Stimulated activated effector memory CD8-positive, alpha-beta T cell treated with anti-CD3 and anti-CD28 coated beads, Interleukin-12 subunit alpha, Interleukin-12 subunit beta, amount 100 ng/mL, for 72 hours (primary cell): ENCODE measurements at regions not wholly inside any gene's neighbourhood (a gene's known extent, or its start where the extent isn't known, plus 50 kb on each side); places are given as distances from the start of the nearest gene placed in this dataset.

ENCODE experiments used
- ATAC-seq: fragments of 150-1000 bp; cut with Tn5 transposase; 2 replicates; pipeline ENCODE4 v1.10.0; 2021
- DNase-seq, 2 donors: peaks; one replicate each; pipeline ENCODE4 v3.0.0; 2021 to 2022; ENCODE audit warnings: low spot score in 2 of 2
- H3K27ac Mint-ChIP-seq: one replicate; pipeline ENCODE4 v1.8.0; 2022; ENCODE audit warnings: mild to moderate bottlenecking, mixed read lengths
- H3K36me3 Mint-ChIP-seq: one replicate; pipeline ENCODE4 v1.8.0; 2022; ENCODE audit warnings: mild to moderate bottlenecking, mixed read lengths
- H3K4me1 Mint-ChIP-seq: one replicate; pipeline ENCODE4 v1.8.0; 2022; ENCODE audit warnings: mixed read lengths
- H3K4me3 Mint-ChIP-seq: one replicate; pipeline ENCODE4 v1.8.0; 2022; ENCODE audit warnings: mild to moderate bottlenecking, mixed read lengths
- H3K9me3 Mint-ChIP-seq: one replicate; pipeline ENCODE4 v1.8.0; 2022; ENCODE audit warnings: mixed read lengths

GRCh38 chr16:49036126-49036525 is 245.5 kb downstream of the CBLN1 start:
- H3K9me3 Mint-ChIP-seq = peaks cover 5% of the 10 kb centered on the region
- DNase-seq = no peak
- H3K4me1 Mint-ChIP-seq = no peaks in the 10 kb centered on the region
- H3K4me3 Mint-ChIP-seq = no peak overlapping the region
- H3K36me3 Mint-ChIP-seq = no peaks in the 10 kb centered on the region
- no peak for ATAC-seq
- no peak overlapping the region for H3K27ac Mint-ChIP-seq

- Mint-ChIP-seq H3K36me3 (no peaks in the 10 kb centered on the region), H3K9me3 (peaks cover 14% of the 10 kb centered on the region), H3K4me1 (no peaks in the 10 kb centered on the region), H3K27ac (no peak overlapping the region), H3K4me3 (no peak overlapping the region)
- ATAC-seq = no peak
- DNase-seq = no peak
Observed at GRCh38 chr16:49027420-49027819, 254.2 kb downstream of the CBLN1 start.

GRCh38 chr16:49026566-49027181 is 255.0 kb downstream of the CBLN1 start:
- DNase-seq (no peak), ATAC-seq (no peak)
- Mint-ChIP-seq H3K4me3 (no peak overlapping the region), H3K27ac (no peak overlapping the region), H3K36me3 (no peaks in the 10 kb centered on the region), H3K9me3 (peaks cover 12% of the 10 kb centered on the region), H3K4me1 (no peaks in the 10 kb centered on the region)

GRCh38 chr16:49024896-49025295 is 256.7 kb downstream of the CBLN1 start:
- Mint-ChIP-seq H3K36me3 (no peaks in the 10 kb centered on the region), H3K4me3 (no peak overlapping the region), H3K4me1 (no peaks in the 10 kb centered on the region), H3K9me3 (peaks cover 9% of the 10 kb centered on the region), H3K27ac (no peak overlapping the region)
- ATAC-seq = no peak
- DNase-seq = no peak

GRCh38 chr16:49024016-49024415 is 257.6 kb downstream of the CBLN1 start:
- DNase-seq = no peak
- peaks cover 9% of the 10 kb centered on the region for H3K9me3 Mint-ChIP-seq
- H3K27ac Mint-ChIP-seq = no peak overlapping the region
- no peak for ATAC-seq
- H3K4me3 Mint-ChIP-seq = no peak overlapping the region
- no peaks in the 10 kb centered on the region for H3K4me1 Mint-ChIP-seq
- no peaks in the 10 kb centered on the region for H3K36me3 Mint-ChIP-seq

GRCh38 chr16:49023050-49023449 is 258.6 kb downstream of the CBLN1 start:
- Mint-ChIP-seq H3K36me3 (no peaks in the 10 kb centered on the region), H3K4me3 (no peak overlapping the region), H3K4me1 (no peaks in the 10 kb centered on the region), H3K9me3 (peaks cover 9% of the 10 kb centered on the region), H3K27ac (no peak overlapping the region)
- ATAC-seq (no peak), DNase-seq (no peak)

- H3K27ac Mint-ChIP-seq = no peak overlapping the region
- peaks cover 9% of the 10 kb centered on the region for H3K9me3 Mint-ChIP-seq
- no peak overlapping the region for H3K4me3 Mint-ChIP-seq
- H3K36me3 Mint-ChIP-seq = no peaks in the 10 kb centered on the region
- DNase-seq (no peak), ATAC-seq (no peak)
- no peaks in the 10 kb centered on the region for H3K4me1 Mint-ChIP-seq
Observed at GRCh38 chr16:49022351-49022963, 259.2 kb downstream of the CBLN1 start.

- no peak for DNase-seq
- no peak for ATAC-seq
Observed at GRCh38 chr16:49021136-49021535, 260.5 kb downstream of the CBLN1 start.

GRCh38 chr16:49020436-49020835 is 261.2 kb downstream of the CBLN1 start:
- peaks cover 1% of the 10 kb centered on the region for H3K9me3 Mint-ChIP-seq
- DNase-seq (no peak), ATAC-seq (no peak)
- H3K4me3 Mint-ChIP-seq = no peak overlapping the region
- H3K4me1 Mint-ChIP-seq = no peaks in the 10 kb centered on the region
- H3K36me3 Mint-ChIP-seq = no peaks in the 10 kb centered on the region
- H3K27ac Mint-ChIP-seq = no peak overlapping the region

More at GRCh38 chr16:49021136-49021535, 260.5 kb downstream of the CBLN1 start:
- Mint-ChIP-seq H3K9me3 (peaks cover 3% of the 10 kb centered on the region), H3K4me1 (no peaks in the 10 kb centered on the region), H3K36me3 (no peaks in the 10 kb centered on the region), H3K27ac (no peak overlapping the region), H3K4me3 (no peak overlapping the region)

- Mint-ChIP-seq H3K4me3 (no peak overlapping the region), H3K4me1 (no peaks in the 10 kb centered on the region), H3K9me3 (no peaks in the 10 kb centered on the region), H3K36me3 (no peaks in the 10 kb centered on the region), H3K27ac (no peak overlapping the region)
- DNase-seq (no peak), ATAC-seq (no peak)
Observed at GRCh38 chr16:49019831-49020230, 261.8 kb downstream of the CBLN1 start.

GRCh38 chr16:49019081-49019633 is 262.5 kb downstream of the CBLN1 start:
- Mint-ChIP-seq H3K4me1 (no peaks in the 10 kb centered on the region), H3K4me3 (no peak overlapping the region), H3K36me3 (no peaks in the 10 kb centered on the region), H3K9me3 (peaks cover under 1% of the 10 kb centered on the region), H3K27ac (no peak overlapping the region)
- ATAC-seq = no peak
- DNase-seq = peak in 1 of 2 donors; percentile 13

GRCh38 chr16:49018259-49018931 is 263.2 kb downstream of the CBLN1 start:
- no peaks in the 10 kb centered on the region for H3K36me3 Mint-ChIP-seq
- H3K9me3 Mint-ChIP-seq = peaks cover 5% of the 10 kb centered on the region
- DNase-seq = no peak
- H3K4me1 Mint-ChIP-seq = no peaks in the 10 kb centered on the region
- no peak overlapping the region for H3K4me3 Mint-ChIP-seq
- H3K27ac Mint-ChIP-seq = no peak overlapping the region
- ATAC-seq = no peak

GRCh38 chr16:49017501-49017900 is 264.1 kb downstream of the CBLN1 start:
- no peaks in the 10 kb centered on the region for H3K36me3 Mint-ChIP-seq
- no peak overlapping the region for H3K27ac Mint-ChIP-seq
- ATAC-seq (no peak), DNase-seq (no peak)
- H3K4me3 Mint-ChIP-seq = no peak overlapping the region
- H3K4me1 Mint-ChIP-seq = no peaks in the 10 kb centered on the region
- peaks cover 5% of the 10 kb centered on the region for H3K9me3 Mint-ChIP-seq

GRCh38 chr16:49016461-49016860 is 265.2 kb downstream of the CBLN1 start:
- peaks cover 9% of the 10 kb centered on the region for H3K9me3 Mint-ChIP-seq
- H3K4me3 Mint-ChIP-seq = no peak overlapping the region
- no peaks in the 10 kb centered on the region for H3K36me3 Mint-ChIP-seq
- DNase-seq (no peak), ATAC-seq (no peak)
- H3K4me1 Mint-ChIP-seq = no peaks in the 10 kb centered on the region
- H3K27ac Mint-ChIP-seq = no peak overlapping the region

- no peak for ATAC-seq
- H3K4me3 Mint-ChIP-seq = no peak overlapping the region
- H3K4me1 Mint-ChIP-seq = no peaks in the 10 kb centered on the region
- DNase-seq = peak in 1 of 2 donors; percentile 10
- H3K27ac Mint-ChIP-seq = no peak overlapping the region
- H3K36me3 Mint-ChIP-seq = no peaks in the 10 kb centered on the region
- peaks cover 14% of the 10 kb centered on the region for H3K9me3 Mint-ChIP-seq
Observed at GRCh38 chr16:49015225-49015592, 266.4 kb downstream of the CBLN1 start.
